ENCODE measurements at regions not wholly inside any gene's neighbourhood (a gene's known extent, or its start where the extent isn't known, plus 50 kb on each side); places are given as distances from the start of the nearest gene placed in this dataset.

DNA sequence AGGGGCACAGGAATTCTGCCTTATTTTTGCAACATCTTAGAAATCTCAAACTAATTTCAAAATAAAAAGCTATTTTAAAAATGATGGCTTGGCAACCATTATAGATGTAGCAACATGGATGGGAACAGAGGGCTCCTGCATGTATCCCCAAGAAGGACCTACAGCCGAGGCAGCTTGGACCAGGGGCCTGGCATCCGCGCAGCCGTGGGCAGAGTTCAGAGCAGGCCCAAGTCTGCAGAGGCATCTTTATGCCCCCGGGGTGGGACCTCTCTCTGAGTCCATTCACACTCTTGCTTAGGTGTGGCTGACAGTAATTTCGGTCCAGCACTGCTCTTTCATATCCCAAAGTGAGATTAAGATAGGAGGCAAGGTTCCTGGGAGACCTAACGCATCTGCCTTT is 425.8 kb upstream of the MYT1L start:
- TF ChIP-seq, protein P1, sequence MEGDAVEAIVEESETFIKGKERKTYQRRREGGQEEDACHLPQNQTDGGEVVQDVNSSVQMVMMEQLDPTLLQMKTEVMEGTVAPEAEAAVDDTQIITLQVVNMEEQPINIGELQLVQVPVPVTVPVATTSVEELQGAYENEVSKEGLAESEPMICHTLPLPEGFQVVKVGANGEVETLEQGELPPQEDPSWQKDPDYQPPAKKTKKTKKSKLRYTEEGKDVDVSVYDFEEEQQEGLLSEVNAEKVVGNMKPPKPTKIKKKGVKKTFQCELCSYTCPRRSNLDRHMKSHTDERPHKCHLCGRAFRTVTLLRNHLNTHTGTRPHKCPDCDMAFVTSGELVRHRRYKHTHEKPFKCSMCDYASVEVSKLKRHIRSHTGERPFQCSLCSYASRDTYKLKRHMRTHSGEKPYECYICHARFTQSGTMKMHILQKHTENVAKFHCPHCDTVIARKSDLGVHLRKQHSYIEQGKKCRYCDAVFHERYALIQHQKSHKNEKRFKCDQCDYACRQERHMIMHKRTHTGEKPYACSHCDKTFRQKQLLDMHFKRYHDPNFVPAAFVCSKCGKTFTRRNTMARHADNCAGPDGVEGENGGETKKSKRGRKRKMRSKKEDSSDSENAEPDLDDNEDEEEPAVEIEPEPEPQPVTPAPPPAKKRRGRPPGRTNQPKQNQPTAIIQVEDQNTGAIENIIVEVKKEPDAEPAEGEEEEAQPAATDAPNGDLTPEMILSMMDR (IDR thresholded peaks at IDR 0.05): no peak
- TF ChIP-seq POLR2A (IDR thresholded peaks at IDR 0.05) (no peak), POLR2AphosphoS5 (IDR thresholded peaks at IDR 0.05) (no peak), EP300 (IDR thresholded peaks at IDR 0.05) (no peak)
